GM21723 (cell line): ENCODE measurements at regions not wholly inside any gene's neighbourhood (a gene's known extent, or its start where the extent isn't known, plus 50 kb on each side); places are given as distances from the start of the nearest gene placed in this dataset.
"Not testable (repeated sequence)": the region's sequence is repeated elsewhere in the genome, so short reads cannot be mapped to it uniquely, and the experiment has no call there.

ENCODE experiments used
- ATAC-seq: cut with Tn5 transposase; IDR thresholded peaks from one replicate; pipeline ENCODE4 v1.9.1; 2021; ENCODE audit warnings: mild to moderate bottlenecking, moderate library complexity; ENCODE audit not compliant: unreplicated experiment

DNA sequence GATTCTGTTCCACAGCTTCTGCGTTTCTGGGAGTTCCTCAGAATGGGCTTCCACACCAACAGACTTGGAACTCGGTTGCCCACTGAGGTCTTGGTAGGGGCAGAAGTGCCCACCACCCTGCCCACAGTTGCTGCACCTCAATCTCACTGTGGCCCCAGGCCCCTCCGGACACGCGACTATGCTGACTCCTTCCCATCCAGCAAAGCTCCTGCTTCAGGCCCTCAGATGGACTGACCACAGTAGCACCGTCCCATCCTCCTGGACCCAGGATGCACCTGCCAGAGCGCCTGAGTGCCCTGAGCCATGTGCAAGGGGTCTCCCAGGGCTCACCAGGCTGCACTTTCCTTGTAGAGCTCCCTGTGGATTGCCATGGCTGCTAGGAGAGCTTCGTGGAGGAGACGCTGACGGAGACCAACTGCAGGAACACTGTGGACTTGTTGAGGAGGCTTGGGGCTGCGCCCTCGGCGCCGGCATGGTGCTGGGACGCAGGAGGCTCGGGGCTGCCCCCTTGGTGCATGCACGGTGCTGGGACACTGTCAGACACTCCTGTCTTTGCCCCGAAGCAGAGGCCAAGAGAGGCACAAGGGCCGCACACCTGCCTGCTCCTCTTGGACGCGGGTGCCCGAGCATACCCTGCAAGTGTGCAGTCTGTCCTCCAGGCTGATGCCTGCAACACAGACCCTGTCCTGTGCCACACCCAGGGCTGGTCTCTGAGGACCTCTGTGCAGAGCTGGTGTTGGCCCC lies 201.3 kb downstream of the LIPI start:
- not testable (repeated sequence) for ATAC-seq

DNA sequence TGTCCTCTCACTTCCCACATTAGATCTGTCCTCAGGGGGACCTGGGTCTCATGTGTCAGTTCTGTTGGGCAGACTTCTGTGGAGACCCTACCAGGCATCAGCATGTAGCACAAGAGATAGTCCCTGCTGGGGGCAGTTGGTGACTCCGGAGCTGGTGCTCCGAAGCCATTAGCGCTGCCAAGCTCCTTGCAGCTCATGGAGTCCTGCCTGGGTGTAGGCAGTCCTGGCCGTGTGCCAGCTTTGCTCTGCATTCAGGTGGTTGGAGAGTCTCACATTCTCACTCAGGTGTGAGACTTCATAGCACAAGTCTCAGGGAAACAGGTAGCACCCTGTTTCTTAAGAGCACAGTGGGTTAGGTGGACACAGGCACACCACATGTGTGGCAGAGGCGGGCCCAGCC lies 202.3 kb downstream of the LIPI start:
- ATAC-seq = not testable (repeated sequence)

- ATAC-seq = not testable (repeated sequence)
Observed at GRCh38 chr21:14008006-14008405, 202.7 kb downstream of the LIPI start.

DNA sequence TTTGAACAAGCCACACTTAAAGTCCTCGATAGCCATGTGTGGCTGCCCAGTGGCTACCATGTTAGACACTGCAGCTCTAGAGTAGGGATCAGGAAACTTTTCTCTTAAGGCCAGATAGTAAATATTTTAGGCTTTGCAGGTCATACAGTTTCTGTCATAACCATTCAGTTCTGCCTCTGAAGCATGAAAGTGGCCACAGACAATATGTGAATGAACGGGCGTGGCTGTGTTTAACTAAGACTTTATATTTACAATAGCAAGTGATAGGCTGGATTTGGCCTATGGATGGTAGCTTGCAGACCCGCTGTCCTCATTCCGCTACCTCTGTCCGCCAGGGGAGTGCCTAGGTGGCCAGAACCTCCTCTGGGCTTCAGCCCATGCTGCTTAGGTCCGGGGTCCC lies 204.6 kb downstream of the LIPI start:
- ATAC-seq = not testable (repeated sequence)

GRCh38 chr21:13986996-13987958 lies 223.5 kb downstream of the LIPI start:
- not testable (repeated sequence) for ATAC-seq

- not testable (repeated sequence) for ATAC-seq
Observed at GRCh38 chr21:13985865-13986863, 224.6 kb downstream of the LIPI start.

DNA sequence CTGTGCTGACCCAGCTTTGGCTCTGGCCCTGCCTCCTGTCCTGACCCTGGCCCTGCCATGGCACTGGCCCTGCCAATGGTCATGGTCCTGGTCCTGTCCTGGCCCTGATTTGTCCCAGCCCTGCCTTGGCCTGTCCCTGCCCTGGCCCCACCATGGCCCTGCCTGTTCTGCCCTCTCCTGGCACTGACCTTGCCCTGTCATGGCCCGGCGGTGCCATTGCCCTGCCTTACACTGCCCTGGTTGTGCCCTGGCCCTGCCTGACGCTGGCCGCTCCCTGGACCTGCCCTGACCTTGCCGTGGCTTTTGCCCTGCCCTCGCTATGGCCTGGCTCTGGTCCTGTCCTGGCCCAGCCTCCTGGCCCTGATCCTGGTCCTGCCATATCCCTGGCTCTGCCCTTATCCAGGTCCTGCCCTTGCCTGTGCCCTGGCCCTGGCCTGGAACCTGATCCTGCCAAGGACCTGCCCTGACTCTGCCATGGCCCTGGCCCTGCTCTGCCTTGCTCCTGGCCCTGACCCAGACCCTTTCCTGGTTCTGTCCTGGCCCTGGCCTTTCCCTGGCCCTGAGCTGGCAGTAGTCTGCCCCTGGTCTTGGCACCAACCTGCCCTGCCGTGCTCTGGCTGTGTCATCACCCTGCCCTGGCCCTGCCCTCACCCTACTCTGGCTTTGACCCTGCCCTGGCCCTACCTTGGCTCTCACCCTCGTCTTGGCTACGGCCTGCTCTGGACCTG lies 225.5 kb downstream of the LIPI start:
- not testable (repeated sequence) for ATAC-seq

DNA sequence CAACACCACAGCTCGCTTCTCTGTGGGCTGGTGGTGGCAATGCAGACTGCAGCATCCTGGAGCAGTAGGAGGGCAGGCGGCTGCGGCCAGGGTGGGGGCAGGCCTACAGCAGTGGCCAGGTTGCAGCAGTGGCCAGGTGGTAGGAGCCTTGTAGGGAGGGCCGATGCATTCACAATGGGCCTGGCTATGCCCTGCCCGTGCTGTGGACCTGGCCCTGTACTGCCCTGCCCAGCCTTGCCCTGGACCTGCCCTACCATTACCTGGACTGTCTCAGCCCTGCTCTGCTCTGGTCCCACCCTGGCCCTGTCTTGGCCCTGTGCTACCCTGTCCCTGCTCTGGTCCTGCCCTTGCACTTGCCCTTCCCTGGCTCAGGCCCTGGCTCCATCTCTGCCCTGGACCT lies 226.0 kb downstream of the LIPI start:
- ATAC-seq = not testable (repeated sequence)

DNA sequence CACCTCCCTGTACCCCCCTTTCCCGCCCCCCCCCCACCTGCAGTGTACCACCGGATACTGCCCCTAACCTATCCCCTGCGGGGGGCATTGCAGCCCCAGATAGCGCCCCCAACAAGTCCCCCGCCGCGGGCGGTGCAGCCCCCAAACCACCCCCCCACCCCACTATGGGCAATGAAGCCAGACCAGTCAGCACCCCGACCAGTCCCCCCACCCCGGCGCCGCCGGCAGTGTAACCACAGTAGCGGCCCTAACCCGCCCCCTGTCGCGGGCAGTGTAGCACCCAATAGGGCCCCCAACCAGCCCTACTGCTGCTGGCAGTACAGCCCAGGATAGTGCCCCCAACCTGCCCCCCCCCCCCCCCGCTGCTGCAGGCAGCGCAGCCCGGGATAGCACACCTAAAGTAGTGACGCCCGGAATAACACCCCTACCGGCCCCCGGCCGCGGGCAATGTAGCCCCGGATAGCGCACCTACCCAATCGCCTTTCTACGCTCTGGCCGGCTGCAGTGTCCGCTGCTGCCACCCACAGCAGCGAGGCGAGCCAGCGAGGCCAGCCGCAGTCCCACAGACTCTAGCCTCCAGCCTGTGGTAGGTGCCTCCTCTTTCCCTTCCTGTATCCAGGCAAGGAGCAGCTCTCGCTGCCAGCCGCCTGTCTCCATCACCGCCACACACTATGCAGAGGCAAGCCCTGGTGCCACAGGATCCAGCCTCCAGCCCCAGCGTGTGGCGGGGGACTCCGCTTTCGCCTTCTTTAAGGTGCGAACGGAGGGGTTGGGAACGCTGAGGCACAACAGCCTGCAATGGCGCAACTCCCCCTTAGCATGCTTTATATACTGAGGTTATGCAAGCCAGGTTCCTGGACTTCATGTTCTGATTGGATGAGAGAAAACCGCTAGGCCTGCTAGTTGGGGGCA lies 229.3 kb downstream of the LIPI start:
- ATAC-seq = not testable (repeated sequence)

GRCh38 chr21:13980115-13980662 lies 230.6 kb downstream of the LIPI start:
- peak; percentile 97 for ATAC-seq

DNA sequence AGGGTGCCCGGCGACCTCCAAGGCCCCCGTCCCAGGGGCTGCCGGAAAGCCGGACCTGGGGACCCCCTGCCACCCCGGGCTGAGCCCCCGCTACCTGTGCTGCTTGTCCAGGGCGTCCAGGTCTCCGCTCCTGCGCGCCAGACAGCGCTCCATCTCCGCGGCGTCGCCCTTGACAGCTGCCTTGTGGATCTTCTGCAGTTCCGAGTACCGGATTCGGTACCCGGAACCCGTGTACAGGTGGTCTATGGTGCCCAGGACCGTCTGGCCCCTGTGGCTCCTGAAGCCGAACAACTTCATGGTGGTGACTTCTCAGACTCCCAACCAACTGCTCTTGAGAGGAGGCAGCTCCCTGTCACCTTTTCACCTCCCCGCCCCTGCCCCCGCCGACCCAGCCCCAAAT lies 231.1 kb downstream of the LIPI start:
- peak; percentile 22 for ATAC-seq

DNA sequence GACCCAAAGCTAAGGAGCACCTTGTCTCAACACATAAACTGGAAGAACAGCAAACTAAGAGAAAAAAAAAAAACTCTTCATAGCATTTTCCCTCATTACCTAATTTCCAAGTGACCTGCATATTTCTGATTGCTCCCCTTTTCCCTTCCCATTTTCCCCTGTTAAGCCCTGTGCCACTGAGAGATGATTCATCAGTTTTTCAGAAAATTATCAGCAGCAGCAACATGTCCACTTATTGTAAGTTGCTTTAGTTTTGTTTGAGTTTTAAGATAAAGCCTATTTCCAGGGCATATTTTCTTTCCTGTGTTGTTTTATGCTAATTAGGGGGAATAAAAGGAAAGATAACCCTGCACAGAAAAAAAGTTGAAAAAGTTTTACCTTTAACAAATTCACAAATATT lies 236.2 kb downstream of the LIPI start:
- not testable (repeated sequence) for ATAC-seq

- ATAC-seq = not testable (repeated sequence)
Observed at GRCh38 chr21:13969853-13970252, 240.9 kb downstream of the LIPI start.

DNA sequence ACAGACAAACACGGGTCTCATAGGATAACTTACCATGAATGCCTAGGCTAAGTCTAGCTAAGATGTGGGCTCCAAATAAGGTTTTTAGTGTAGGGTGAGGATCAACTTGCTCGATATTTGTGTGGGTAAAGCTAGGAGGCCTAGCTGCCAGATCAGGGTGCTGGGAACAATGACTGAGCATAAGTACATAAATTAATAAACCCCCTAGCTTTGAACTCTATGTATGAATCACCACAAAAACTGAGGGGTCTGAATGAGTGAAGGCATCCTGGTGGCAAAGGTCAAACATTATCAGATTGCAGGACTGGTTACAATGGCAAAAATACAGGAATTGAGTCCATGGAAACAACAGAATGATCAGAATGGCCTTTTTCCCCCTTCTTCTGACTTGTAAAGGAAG lies 241.8 kb downstream of the LIPI start:
- ATAC-seq = not testable (repeated sequence)

DNA sequence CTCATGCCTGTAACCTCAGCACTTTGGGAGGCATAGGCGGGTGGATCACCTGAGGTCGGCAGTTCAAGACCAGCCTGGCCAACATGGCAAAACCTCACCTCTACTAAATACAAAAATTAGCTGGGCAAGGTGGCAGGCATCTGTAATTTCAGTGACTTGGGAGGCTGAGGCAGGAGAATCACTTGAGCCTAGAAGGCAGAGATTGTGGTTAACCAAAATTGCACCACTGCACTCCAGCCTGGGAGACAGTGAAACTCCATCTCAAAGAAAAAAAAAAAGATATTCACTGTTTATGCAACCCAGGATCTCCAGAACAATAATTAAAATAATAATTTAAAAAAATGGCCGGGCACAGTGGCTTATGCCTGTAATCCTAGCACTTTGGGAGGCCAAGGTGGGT lies 247.5 kb downstream of the LIPI start:
- ATAC-seq = not testable (repeated sequence)

- ATAC-seq = no peak
Observed at GRCh38 chr21:13937236-13937635, 273.5 kb downstream of the LIPI start.

DNA sequence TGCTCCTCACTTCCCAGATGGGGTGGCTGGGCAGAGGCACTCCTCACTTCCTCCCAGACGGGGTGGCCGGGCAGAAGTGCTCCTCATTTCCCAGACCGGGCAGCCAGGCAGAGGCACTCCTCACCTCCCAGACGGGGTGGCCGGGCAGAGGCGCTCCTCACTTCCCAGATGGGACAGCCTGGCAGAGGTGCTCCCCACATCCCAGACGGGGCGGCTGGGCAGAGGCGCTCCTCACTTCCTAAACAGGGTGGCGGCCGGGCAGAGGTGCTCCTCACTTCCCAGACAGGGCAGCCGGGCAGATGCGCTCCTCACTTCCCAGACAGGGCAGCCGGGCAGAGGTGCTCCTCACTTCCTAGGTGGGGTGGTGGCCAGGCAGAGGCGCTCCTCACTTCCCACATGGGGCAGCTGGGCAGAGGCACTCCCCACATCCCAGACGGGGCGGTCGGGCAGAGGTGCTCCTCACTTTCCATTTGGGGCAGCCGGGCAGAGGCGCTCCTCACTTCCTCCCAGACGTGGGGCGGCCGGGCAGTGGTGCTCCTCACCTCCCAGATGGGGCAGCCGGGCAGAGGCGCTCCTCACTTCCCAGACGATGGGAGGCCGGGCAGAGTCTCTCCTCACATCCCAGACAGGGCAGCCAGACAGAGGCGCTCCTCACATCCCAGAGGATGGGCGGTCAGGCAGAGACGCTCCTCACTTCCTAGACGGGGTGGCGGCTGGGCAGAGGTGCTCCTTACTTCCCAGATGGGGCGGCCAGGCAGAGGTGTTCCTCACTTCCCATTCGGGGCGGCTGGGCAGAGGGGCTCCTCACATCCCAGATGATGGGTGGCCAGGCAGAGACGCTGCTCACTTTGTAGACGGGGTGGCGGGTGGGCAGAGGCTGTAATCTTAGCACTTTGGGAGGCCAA lies 274.5 kb downstream of the LIPI start:
- ATAC-seq = not testable (repeated sequence)
